Endothelial cell of umbilical vein (primary cell): ENCODE measurements at regions not wholly inside any gene's neighbourhood (a gene's known extent, or its start where the extent isn't known, plus 50 kb on each side); places are given as distances from the start of the nearest gene placed in this dataset.

ENCODE experiments used
- BruUV-seq: library from RNA; stranded (reverse); fragments of 400-500 nt; replicated peaks from 2 replicates; lab custom pipeline; 2021; lab: Mats Ljungman, UMichigan
- CTCF ChIA-PET: fragments of 300-600, 350-600 bp; sonication (Branson Sonifier 250); formaldehyde crosslinking; loops from one replicate; lab custom pipeline; 2021; ENCODE audit warnings: antibody characterized with exemption, inconsistent platforms; lab: Charles Lee
- POLR2A ChIA-PET: fragments of 300-600, 350-600 bp; sonication (Branson Sonifier 250); formaldehyde crosslinking; loops from one replicate; lab custom pipeline; 2021; ENCODE audit warnings: antibody characterized with exemption, inconsistent platforms; lab: Charles Lee
- DNase-seq: peaks from one replicate; pipeline ENCODE4 v3.0.0-alpha.2; 2011; ENCODE audit warnings: low read depth, low spot score
- FAIRE-seq: peaks from 2 replicates; lab custom pipeline; 2011; peaks lifted over from hg19 to GRCh38; lab: Jason Lieb, UNC
- H2AFZ ChIP-seq: 2 replicates; pipeline ENCODE4 v1.6.0; 2012; ENCODE audit warnings: low read depth, low read length, control low read depth, inconsistent platforms
- H3K27ac ChIP-seq: 2 replicates; pipeline ENCODE4 v1.5.1; 2011; ENCODE audit warnings: low read depth, mild to moderate bottlenecking, control low read depth, low read length, moderate library complexity; ENCODE audit not compliant: insufficient read depth
- H3K27me3 ChIP-seq, 2 experiments: 2 replicates each; pipeline versions ENCODE4 v1.6.0 to v1.6.1; 2011; ENCODE audit warnings: low read length in 2 of 2, mixed read lengths in 1 of 2; ENCODE audit not compliant: control insufficient read depth in 2 of 2, insufficient read depth in 2 of 2
- H3K36me3 ChIP-seq, 2 experiments: 2 replicates in 1 of 2; 3 replicates in 1 of 2; pipeline ENCODE4 v1.5.1; 2011; ENCODE audit warnings: low read length in 2 of 2, mild to moderate bottlenecking in 1 of 2, moderate library complexity in 1 of 2; ENCODE audit not compliant: control insufficient read depth in 2 of 2, insufficient read depth in 2 of 2; ENCODE audit errors: extremely low read depth in 1 of 2
- H3K4me1 ChIP-seq: 3 replicates; pipeline ENCODE4 v1.5.1; 2011; ENCODE audit warnings: mild to moderate bottlenecking, low read length; ENCODE audit not compliant: control insufficient read depth, insufficient read depth; ENCODE audit errors: extremely low read depth
- H3K4me2 ChIP-seq: 2 replicates; pipeline ENCODE4 v1.6.1; 2011; ENCODE audit warnings: low read length, control low read depth, mixed read lengths; ENCODE audit not compliant: insufficient read depth
- H3K4me3 ChIP-seq, 3 experiments: fragments of 200-600 bp in 1 of 3; sonication (generic), shearing (Covaris generic) in 1 of 3; replicated peaks in 1 of 3; 2 replicates each; pipeline ENCODE4 v1.5.1; 2011 to 2016; ENCODE audit warnings: control low read depth in 3 of 3, low read length in 3 of 3, mild to moderate bottlenecking in 2 of 3, inconsistent platforms in 1 of 3, low read depth in 1 of 3, moderate library complexity in 1 of 3; ENCODE audit not compliant: insufficient read depth in 1 of 3
- H3K79me2 ChIP-seq: 2 replicates; pipeline ENCODE4 v1.6.0; 2012; ENCODE audit warnings: low read length, inconsistent platforms; ENCODE audit not compliant: control insufficient read depth, insufficient read depth
- H3K9ac ChIP-seq: replicated peaks from 2 replicates; pipeline ENCODE3; 2011; ENCODE audit warnings: low read length, control low read depth; ENCODE audit not compliant: insufficient read depth; ENCODE audit errors: extremely low read depth
- H3K9me1 ChIP-seq: replicated peaks from 3 replicates; pipeline ENCODE4 v1.6.0; 2011; ENCODE audit warnings: mild to moderate bottlenecking, low read length; ENCODE audit not compliant: control insufficient read depth, insufficient read depth; ENCODE audit errors: extremely low read depth
- H3K9me3 ChIP-seq: replicated peaks from 2 replicates; pipeline ENCODE4 v1.5.1; 2012; ENCODE audit warnings: low read length, inconsistent platforms; ENCODE audit not compliant: control insufficient read depth, insufficient read depth
- H4K20me1 ChIP-seq: replicated peaks from 2 replicates; pipeline ENCODE3; 2011; ENCODE audit warnings: mild to moderate bottlenecking, low read length; ENCODE audit not compliant: control insufficient read depth, insufficient read depth; ENCODE audit errors: extremely low read depth
- CTCF ChIP-seq, 2 donors: IDR thresholded peaks; 1 replicate in 1 of 2; 2 replicates in 1 of 2; pipeline ENCODE4 v1.5.1; 2011; ENCODE audit warnings: low read length in 2 of 2, mild to moderate bottlenecking in 2 of 2, moderate library complexity in 2 of 2, control low read depth in 1 of 2, inconsistent platforms in 1 of 2, low read depth in 1 of 2; ENCODE audit not compliant: insufficient read depth in 1 of 2; ENCODE audit errors: extremely low read depth in 1 of 2
- EZH2 ChIP-seq: IDR thresholded peaks from 2 replicates; pipeline ENCODE4 v1.6.1; 2012; ENCODE audit warnings: borderline replicate concordance, low read depth, mild to moderate bottlenecking, moderate library complexity, low read length, inconsistent platforms; ENCODE audit not compliant: severe bottlenecking
- FOS ChIP-seq: IDR thresholded peaks from 2 replicates; pipeline ENCODE4 v1.6.1; 2011; ENCODE audit warnings: mild to moderate bottlenecking, low read length, moderate library complexity, borderline replicate concordance; ENCODE audit not compliant: insufficient read depth
- GATA2 ChIP-seq: IDR thresholded peaks from 2 replicates; pipeline ENCODE4 v1.7.0; 2011; ENCODE audit warnings: low read depth, mild to moderate bottlenecking, moderate library complexity, mixed read lengths, low read length; ENCODE audit not compliant: insufficient read length, insufficient read depth
- JUN ChIP-seq: IDR thresholded peaks from 2 replicates; pipeline ENCODE4 v1.6.1; 2011; ENCODE audit warnings: borderline replicate concordance, low read depth; ENCODE audit not compliant: insufficient read length, insufficient read depth
- MYC ChIP-seq: IDR thresholded peaks from one replicate; pipeline ENCODE4 v1.6.1; 2011; ENCODE audit warnings: mild to moderate bottlenecking, low read depth, low read length
- POLR2A ChIP-seq: IDR thresholded peaks from 2 replicates; pipeline ENCODE4 v1.6.1; 2012; ENCODE audit warnings: low read depth, mild to moderate bottlenecking, control low read depth, low read length
- POLR2AphosphoS5 ChIP-seq: IDR thresholded peaks from 2 replicates; pipeline ENCODE4 v1.6.1; 2012; ENCODE audit warnings: low read depth, mild to moderate bottlenecking, control low read depth, low read length, moderate library complexity; ENCODE audit not compliant: insufficient read depth
- dilution Hi-C: fragments of 300-500 bp; cut with MboI; formaldehyde crosslinking; loops from one replicate; pipeline ENCODE4 v1.15.0; 2019; ENCODE audit warnings: low sequenced_read_pairs; ENCODE audit not compliant: extremely low pct_ligation_motif_present
- intact Hi-C: fragments of 100-400 bp; cut with micrococcal nuclease; formaldehyde crosslinking; loops from one replicate; pipeline ENCODE4 v1.10.0; 2022
- TF ChIP-seq, protein P1 (sequence below): IDR thresholded peaks from 2 replicates; pipeline ENCODE4 v1.6.1; 2011; ENCODE audit not compliant: insufficient read depth, insufficient read length

DNA sequence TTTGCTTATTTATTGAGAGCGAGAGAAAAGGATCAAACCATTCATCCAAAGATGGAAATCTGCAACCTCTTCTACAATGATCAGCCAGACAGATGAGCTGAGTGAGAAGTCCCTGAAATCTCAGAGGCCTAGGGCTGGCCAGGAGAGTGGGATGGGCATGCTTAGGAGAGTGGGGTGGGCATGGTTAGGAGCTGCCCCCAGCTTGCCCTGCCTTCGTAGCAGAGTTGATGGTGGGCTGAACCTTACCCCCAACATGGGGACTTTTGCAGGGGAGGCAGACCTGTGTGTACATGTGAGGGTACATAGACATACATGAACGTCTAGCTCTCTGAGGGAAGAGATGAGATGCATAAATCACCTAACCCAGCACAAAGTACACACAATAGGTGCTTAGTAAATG is 95.7 kb upstream of the ESRRB start:
- CTCF ChIA-PET: no interaction called here
- no peaks in the 10 kb centered on the region for H3K36me3 ChIP-seq
- dilution Hi-C loops (no loop called here), intact Hi-C loops (no loop called here)
- no peak for FAIRE-seq
- H3K9me3 ChIP-seq: no peaks in the 10 kb centered on the region
- peaks cover 3 to 8% of the 10 kb centered on the region in 2 experiments for H3K27me3 ChIP-seq
- H3K27ac ChIP-seq: no peak overlapping the region
- H3K9ac ChIP-seq: no peak overlapping the region
- no peaks in the 10 kb centered on the region for H3K9me1 ChIP-seq
- POLR2A ChIA-PET: no interaction called here
- no peaks in the 10 kb centered on the region for H3K4me1 ChIP-seq
- H2AFZ ChIP-seq: no peak overlapping the region
- no peak overlapping the region for H3K4me3 ChIP-seq
- H3K79me2 ChIP-seq: no peaks in the 10 kb centered on the region
- TF ChIP-seq JUN (no peak), FOS (no peak), POLR2A (no peak), EZH2 (no peak), MYC (no peak), GATA2 (no peak), POLR2AphosphoS5 (no peak)
- TF ChIP-seq, protein P1, sequence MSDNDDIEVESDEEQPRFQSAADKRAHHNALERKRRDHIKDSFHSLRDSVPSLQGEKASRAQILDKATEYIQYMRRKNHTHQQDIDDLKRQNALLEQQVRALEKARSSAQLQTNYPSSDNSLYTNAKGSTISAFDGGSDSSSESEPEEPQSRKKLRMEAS: no peak
- H4K20me1 ChIP-seq: no peaks in the 10 kb centered on the region
- BruUV-seq: no TSS peak
- no peak overlapping the region for H3K4me2 ChIP-seq
- DNase-seq: no peak

DNA sequence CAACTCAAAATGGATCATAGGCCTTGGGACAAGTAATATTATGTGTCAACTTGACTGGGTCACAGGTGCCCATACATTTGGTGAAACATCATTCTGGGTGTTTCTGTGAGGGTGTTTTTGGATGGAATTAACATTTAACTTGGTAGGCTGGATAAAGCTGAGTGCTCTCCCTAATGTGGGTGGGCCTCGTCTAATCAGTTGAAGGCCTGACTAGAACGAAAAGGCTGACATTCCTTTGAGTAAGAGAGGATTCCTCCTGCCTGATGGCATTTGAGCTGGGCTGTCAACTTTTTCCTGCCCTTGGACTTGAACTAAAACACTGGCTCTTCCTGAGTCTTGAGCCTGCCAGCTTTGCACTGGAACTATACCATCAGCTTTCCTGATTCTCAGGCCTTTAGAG is 93.4 kb upstream of the ESRRB start:
- ChIA-PET CTCF (interaction anchor here (1.6 kb wide), 1 partner anchor 32 kb away, joined by 3 read pairs; no protein-coding TSS in a partner anchor), POLR2A (no interaction called here)
- dilution Hi-C loops (no loop called here), intact Hi-C loops (no loop called here)
- FAIRE-seq (no peak), DNase-seq (no peak)
- no peaks in the 10 kb centered on the region for H3K36me3 ChIP-seq
- no TSS peak for BruUV-seq
- no peak overlapping the region for H3K4me2 ChIP-seq
- no peak overlapping the region for H3K27ac ChIP-seq
- H3K79me2 ChIP-seq: no peaks in the 10 kb centered on the region
- H3K9me3 ChIP-seq: no peaks in the 10 kb centered on the region
- H3K4me1 ChIP-seq: no peaks in the 10 kb centered on the region
- TF ChIP-seq POLR2A: no peak
- TF ChIP-seq MYC: no peak
- no peak for TF ChIP-seq JUN
- TF ChIP-seq FOS: no peak
- TF ChIP-seq, protein P1: no peak
- no peak for TF ChIP-seq GATA2
- no peak for TF ChIP-seq CTCF (IDR thresholded peaks at IDR 0.05; ENCODE audit: extremely low read depth in 1 of 2, insufficient read depth in 1 of 2, low read depth in 1 of 2, low read length in 2 of 2)
- no peak for TF ChIP-seq EZH2
- no peak overlapping the region for H3K4me3 ChIP-seq
- H3K27me3 ChIP-seq: peaks cover 3 to 15% of the 10 kb centered on the region in 2 experiments
- no peaks in the 10 kb centered on the region for H4K20me1 ChIP-seq
- H3K9me1 ChIP-seq: no peaks in the 10 kb centered on the region
- H3K9ac ChIP-seq: no peak overlapping the region
- no peak overlapping the region for H2AFZ ChIP-seq
